ENCODE measurements at regions not wholly inside any gene's neighbourhood (a gene's known extent, or its start where the extent isn't known, plus 50 kb on each side); places are given as distances from the start of the nearest gene placed in this dataset.

DNA sequence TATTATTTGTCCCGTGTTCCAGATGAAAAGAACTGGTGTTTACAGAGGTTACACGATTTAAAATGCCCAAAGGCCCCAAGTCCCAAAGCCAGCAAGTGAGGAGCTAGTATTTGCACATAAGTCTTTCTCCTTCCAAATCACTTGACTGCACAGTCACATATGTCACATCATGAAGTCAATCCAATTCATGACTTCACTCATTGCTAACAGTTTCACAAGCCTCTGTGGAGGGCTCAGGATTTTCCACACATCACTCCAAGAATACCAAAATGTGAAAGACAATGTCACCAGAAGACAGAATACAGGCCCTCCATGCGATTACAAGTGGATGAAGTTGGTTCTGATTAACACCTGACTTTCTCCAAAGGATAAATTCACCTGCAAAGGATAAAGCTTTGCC lies 283.1 kb upstream of the UBE2E2 start:
- Histone ChIP-seq H3K23me2 (ENCODE audit: insufficient read length, low read depth, low read length, poor library complexity, severe bottlenecking) (no peaks in the 10 kb centered on the region), H3K9ac (ENCODE audit: extremely low read depth, insufficient read length, low read length) (no peak overlapping the region), H3K4ac (ENCODE audit: low read depth, low read length) (no peak overlapping the region), H4K8ac (replicated peaks; ENCODE audit: insufficient read length, low read depth, low read length) (no peak overlapping the region), H2BK20ac (ENCODE audit: low read depth, low read length, poor library complexity, severe bottlenecking) (no peak overlapping the region), H4K5ac (ENCODE audit: insufficient read length, low read depth, low read length) (no peak overlapping the region), H2BK5ac (ENCODE audit: insufficient read length, low read length) (no peak overlapping the region), H3K79me1 (ENCODE audit: insufficient read depth, low read depth, low read length, poor library complexity, severe bottlenecking) (no peaks in the 10 kb centered on the region), H3T11ph (ENCODE audit: low read length) (no peak overlapping the region), H3K14ac (ENCODE audit: insufficient read depth, low read length) (no peak overlapping the region), H3K56ac (ENCODE audit: insufficient read length, low read depth, low read length) (no peak overlapping the region), H3K4me2 (ENCODE audit: insufficient read depth, insufficient read length, low read length) (no peak overlapping the region), H3K27ac (ENCODE audit: insufficient read length, low read depth, low read length) (no peak overlapping the region), H4K91ac (ENCODE audit: insufficient read length, low read depth, low read length) (no peak overlapping the region), H2BK120ac (ENCODE audit: low read depth, low read length, poor library complexity, severe bottlenecking) (no peak overlapping the region), H2BK15ac (ENCODE audit: low read depth, low read length) (no peak overlapping the region), H3K23ac (ENCODE audit: insufficient read length, low read depth, low read length) (no peak overlapping the region), H3K9me3 (ENCODE audit: control insufficient read depth, low read depth, low read length) (no peaks in the 10 kb centered on the region), H3K79me2 (ENCODE audit: insufficient read depth, low read length) (no peaks in the 10 kb centered on the region), H4K20me1 (ENCODE audit: control insufficient read depth, insufficient read depth, insufficient read length) (no peaks in the 10 kb centered on the region), H2AFZ (ENCODE audit: low read length) (no peak overlapping the region), H2AK5ac (ENCODE audit: insufficient read length, low read length) (no peak overlapping the region), H3K27me3 (ENCODE audit: insufficient read depth, low read length) (no peaks in the 10 kb centered on the region), H2BK12ac (ENCODE audit: insufficient read length, low read depth, low read length) (no peak overlapping the region), H3K18ac (ENCODE audit: insufficient read length, low read depth, low read length) (no peak overlapping the region), H3K4me1 (ENCODE audit: insufficient read depth, low read length) (no peaks in the 10 kb centered on the region)
- no peak for DNase-seq
- Mint-ChIP-seq H3K9me3 (no peaks in the 10 kb centered on the region), H3K36me3 (ENCODE audit: insufficient read depth in 1 of 3, low read depth in 3 of 3) (no peaks in the 10 kb centered on the region), H3K4me1 (0 out of 4 replicates have a peak, but pooled peaks cover 0 to 2% of the 10 kb centered on the region in 2 experiments), H3K27ac (no peak overlapping the region), H3K27me3 (ENCODE audit: low read depth) (no peaks in the 10 kb centered on the region), H3K4me3 (no peak overlapping the region)
- no peak for TF ChIP-seq CTCF (conservative IDR thresholded peaks at IDR 0.05)
- WGBS (ENCODE audit: extremely low coverage, insufficient read length, low lambda C conversion rate) = no CpG with 5 or more reads among the region's 3 CpGs
